Activated naive CD4-positive, alpha-beta T cell treated with anti-CD3 and anti-CD28 coated beads, Interleukin-2, amount 50 U/mL, for 72 hours (primary cell): ENCODE measurements at regions not wholly inside any gene's neighbourhood (a gene's known extent, or its start where the extent isn't known, plus 50 kb on each side); places are given as distances from the start of the nearest gene placed in this dataset.
A peak's percentile ranks its signal among the peaks of the same experiment; 100 is the strongest.

Source experiments
- ATAC-seq, 2 donors: fragments of 150-1000 bp; cut with Tn5 transposase; 2 replicates each; pipeline ENCODE4 v1.10.0; 2021; ENCODE audit warnings: mild to moderate bottlenecking in 2 of 2, moderate library complexity in 2 of 2
- DNase-seq, 2 donors: peaks; one replicate each; pipeline ENCODE4 v3.0.0; 2021 to 2022; ENCODE audit warnings: low spot score in 2 of 2
- H3K27ac Mint-ChIP-seq, 2 donors: one replicate each; pipeline ENCODE4 v1.8.0; 2022; ENCODE audit warnings: mild to moderate bottlenecking in 2 of 2, mixed read lengths in 2 of 2
- H3K36me3 Mint-ChIP-seq, 2 donors: one replicate each; pipeline ENCODE4 v1.8.0; 2022; ENCODE audit warnings: mixed read lengths in 2 of 2
- H3K9me3 Mint-ChIP-seq, 2 donors: one replicate each; pipeline ENCODE4 v1.8.0; 2022; ENCODE audit warnings: mixed read lengths in 2 of 2

DNA sequence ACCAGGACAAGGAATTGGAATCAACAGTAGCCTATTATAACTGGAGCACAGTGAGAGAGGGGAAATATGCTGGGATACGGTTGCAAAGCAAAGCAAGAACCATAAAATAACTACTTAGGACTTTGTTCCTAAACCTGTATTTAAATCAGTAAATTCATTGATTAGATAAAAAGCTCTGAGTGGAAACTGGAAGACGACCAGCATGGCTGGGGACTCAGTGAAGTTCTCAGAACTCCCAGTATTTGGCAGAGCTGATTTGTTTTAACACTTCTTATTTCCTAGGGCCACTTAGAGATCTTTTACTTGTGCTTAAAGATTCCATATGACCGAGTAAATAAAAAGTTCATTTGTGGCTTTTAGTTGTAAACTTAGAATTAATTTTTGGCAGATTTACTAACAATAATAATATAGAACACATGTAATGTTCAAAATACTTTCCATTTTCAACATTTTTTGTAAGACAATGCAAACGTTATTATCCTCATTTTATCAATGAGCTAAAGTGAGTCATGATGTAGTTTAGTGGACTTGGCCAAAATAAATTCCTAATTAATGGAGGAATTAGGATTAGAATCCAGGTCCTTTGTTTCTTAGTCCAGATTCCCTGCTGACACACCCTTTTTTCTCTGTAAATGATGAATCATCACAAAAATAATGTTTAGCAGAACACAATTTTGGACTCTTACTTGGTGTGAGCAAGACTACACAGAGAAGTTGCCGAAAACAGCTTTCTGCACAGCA lies 392.9 kb downstream of the GJA1 start:
- Mint-ChIP-seq H3K36me3 (no peaks in the 10 kb centered on the region), H3K9me3 (no peaks in the 10 kb centered on the region), H3K27ac (no peak overlapping the region)
- ATAC-seq: no peak
- no peak for DNase-seq

DNA sequence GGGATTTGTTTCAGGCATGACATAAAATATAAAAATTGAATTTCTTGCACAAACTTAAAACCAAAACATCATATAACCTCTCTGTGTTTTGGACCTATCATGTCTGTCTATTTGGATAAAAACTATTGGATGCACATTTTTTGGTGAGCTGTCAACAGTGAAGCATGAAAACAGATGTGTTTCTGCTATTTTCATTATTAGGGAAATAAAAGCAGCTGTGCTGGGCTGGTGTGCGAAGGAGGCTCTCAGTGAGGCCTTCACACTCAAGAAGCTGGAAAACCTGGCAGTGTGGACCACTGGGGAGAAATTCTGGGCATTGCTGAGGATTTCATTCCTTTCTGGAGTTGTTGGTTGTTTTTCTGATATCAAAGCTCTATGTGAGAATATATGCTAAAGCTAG lies 395.3 kb downstream of the GJA1 start:
- Mint-ChIP-seq H3K27ac (no peak overlapping the region), H3K9me3 (no peaks in the 10 kb centered on the region), H3K36me3 (no peaks in the 10 kb centered on the region)
- ATAC-seq (no peak), DNase-seq (no peak)

DNA sequence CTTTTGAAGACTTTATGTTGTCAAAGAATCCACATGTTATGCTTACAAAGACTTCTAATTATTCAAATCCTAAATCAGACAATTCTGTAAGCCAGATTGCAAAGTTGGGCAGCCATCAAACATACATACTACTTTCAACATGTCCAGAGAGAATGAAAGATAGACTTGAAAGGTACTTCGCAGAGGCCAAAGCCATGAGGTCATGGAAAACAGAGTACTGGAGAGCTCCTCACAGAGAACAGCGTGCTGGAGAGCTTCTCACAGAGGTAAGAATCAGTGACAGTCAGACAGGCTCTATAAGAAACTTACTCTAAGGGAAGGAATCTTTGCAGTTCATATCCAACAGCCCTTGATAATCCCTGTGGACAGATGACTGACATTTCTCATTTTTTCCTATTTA lies 400.2 kb downstream of the GJA1 start:
- Mint-ChIP-seq H3K36me3 (no peaks in the 10 kb centered on the region), H3K9me3 (no peaks in the 10 kb centered on the region), H3K27ac (no peak overlapping the region)
- ATAC-seq: no peak
- DNase-seq: no peak

DNA sequence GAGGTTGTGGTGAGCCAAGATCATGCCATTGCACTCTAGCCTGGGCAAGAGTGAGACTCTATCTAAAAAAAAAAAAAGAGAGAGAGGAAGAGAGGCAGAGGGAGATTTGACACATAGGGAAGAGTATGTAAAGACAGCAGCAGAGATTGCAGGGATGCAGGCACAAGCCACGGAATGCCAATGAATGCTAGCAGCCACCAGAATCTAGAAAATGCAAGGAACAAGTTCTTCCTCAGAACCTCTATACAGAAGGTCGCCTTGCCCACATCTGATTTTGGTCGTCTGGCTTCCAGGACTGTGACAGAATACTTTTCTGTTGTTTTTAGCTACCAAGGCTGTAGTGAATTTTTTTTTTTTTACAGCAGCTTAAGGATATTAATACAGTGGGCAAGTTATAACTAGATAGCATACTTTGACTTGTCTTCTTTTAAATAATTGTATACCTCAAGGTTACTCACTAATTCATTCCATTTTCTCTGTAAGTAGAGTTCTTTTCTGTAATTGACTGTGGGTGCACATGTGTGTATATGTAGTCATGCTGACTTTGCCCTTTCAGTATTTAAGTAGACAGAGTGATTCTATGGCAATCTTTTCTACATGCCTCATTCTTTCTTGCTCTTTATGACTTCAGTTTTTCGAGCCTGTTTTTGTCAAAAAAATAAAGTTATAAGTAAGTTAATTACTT lies 402.2 kb downstream of the GJA1 start:
- no peak for DNase-seq
- Mint-ChIP-seq H3K27ac (no peak overlapping the region), H3K9me3 (no peaks in the 10 kb centered on the region), H3K36me3 (no peaks in the 10 kb centered on the region)
- ATAC-seq: no peak

DNA sequence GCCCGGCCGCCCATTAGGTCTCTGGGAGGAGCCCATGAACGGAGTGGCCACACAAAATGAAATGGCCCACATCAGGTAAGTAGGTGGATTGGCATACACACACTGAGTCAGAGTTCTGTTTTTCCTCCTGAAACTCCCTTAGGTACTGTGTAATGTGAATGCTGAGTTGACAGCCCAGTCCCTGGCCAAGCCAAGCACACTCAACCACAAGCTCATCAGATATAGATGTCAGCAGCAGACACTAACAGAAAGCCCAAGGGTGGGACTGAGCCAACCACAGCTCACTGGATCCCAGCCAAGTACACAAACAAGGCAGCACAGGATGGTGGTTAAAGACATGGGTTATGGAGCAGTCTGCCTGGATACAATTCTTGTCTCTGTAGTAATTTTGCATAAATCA lies 403.4 kb downstream of the GJA1 start:
- H3K9me3 Mint-ChIP-seq: no peaks in the 10 kb centered on the region
- ATAC-seq (peak; percentile 68 to 76), DNase-seq (no peak)
- no peaks in the 10 kb centered on the region for H3K36me3 Mint-ChIP-seq
- no peak overlapping the region for H3K27ac Mint-ChIP-seq

DNA sequence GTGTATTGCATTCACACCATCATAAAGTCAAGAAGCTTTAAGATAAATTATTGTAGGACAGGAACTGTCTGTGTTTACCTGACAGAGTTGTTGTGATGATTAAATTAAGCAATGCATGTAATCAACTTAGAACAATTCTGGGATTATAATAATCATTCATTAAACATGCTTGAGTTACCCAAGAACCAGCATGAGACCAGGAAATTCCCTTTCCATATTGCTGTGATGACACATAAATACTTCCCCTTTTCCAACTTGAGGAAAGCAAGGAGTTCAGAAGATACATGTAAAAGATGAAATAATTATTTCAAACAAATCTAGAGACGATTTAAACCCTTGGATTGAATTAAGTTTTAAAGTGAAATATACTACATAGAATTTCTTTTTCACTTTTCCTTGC lies 404.4 kb downstream of the GJA1 start:
- DNase-seq: no peak
- H3K9me3 Mint-ChIP-seq: no peaks in the 10 kb centered on the region
- H3K27ac Mint-ChIP-seq: no peak overlapping the region
- H3K36me3 Mint-ChIP-seq: no peaks in the 10 kb centered on the region
- no peak for ATAC-seq

DNA sequence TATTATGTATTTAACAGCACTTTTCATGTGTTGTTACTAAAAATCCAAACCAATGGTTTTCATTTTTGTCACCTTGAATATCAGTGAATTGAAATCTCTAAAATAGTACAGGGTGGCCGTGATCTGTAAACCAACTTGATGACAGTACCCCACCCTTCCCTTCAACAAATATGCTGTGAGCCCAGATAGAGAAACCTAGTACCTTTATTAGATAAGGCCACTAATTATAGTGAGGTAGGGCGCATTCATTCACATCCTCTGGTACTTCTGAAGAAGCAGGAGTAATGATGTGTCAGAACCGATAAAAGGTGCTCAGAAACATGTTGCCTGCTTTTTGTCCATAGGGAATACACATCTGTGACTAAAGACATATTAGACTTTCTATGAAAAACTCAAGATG lies 409.5 kb downstream of the GJA1 start:
- no peak for DNase-seq
- ATAC-seq: no peak
- Mint-ChIP-seq H3K9me3 (no peaks in the 10 kb centered on the region), H3K27ac (no peak overlapping the region), H3K36me3 (no peaks in the 10 kb centered on the region)

DNA sequence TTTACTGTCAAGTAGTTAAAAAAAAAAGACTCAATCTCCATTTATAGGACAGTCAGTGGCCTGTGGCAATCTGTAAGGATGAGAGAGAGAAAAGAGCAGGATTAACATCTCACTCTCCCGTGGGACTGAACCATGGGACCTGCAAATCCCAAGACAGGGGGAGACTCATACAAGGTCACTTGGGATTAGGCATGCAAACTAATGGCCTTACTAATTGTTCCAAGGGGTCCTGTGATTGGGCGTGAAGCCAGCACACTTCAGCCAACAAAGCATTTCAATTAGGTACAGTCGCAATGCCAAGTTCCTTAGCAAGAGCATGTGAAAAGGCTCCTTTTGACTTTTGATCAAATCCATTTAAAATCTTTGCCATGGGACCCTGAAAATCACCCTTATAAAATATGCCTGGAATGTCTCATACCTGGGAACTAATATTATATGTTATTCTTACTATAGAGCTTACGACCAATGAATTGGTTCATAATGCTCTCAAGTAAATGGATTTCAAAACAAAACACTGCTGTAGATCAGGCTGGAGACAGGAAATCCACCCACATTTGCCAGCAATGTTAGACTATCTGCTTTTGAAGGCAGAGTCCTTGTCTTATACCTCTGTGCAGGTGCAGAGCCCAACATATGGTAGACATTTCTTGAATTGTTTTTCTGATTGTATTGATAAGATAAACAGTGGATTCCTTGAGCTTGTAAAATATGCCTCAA lies 412.5 kb downstream of the GJA1 start:
- no peak overlapping the region for H3K27ac Mint-ChIP-seq
- H3K36me3 Mint-ChIP-seq: no peaks in the 10 kb centered on the region
- H3K9me3 Mint-ChIP-seq: no peaks in the 10 kb centered on the region
- ATAC-seq (no peak), DNase-seq (no peak)

DNA sequence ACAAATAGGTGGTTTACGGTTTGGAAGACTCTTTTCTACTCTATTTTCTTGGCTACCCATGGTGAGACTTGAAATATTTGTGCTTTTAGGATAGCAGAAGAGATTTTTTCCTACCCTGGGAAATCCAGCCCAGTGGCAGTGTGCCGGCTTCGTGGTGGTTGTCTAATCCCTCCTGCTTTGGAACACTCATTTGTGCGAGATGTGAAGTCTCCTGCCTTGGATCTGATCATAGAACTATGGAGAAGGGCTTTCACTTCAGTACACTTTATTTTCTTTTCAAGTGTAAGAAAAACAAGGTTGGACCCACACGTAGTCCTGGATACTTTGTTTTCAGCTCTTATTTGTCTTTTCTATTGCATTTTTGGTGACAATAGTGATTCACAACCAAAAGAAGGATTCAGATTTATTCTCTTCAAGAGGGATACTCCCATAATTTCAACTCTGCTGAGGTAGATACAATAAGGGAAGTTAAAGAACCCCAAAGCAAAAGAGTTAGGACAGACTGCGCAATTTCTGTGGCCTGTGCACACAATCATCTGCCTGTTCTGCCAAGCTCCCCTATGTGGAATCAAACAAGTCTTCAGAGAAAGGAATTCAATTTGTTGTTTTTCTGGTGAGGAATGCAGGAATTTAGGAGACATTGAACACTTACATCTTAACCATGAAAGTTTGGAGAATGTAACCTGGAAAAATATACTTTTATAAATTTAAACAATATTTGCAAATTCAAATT lies 413.2 kb downstream of the GJA1 start:
- Mint-ChIP-seq H3K36me3 (no peaks in the 10 kb centered on the region), H3K9me3 (no peaks in the 10 kb centered on the region), H3K27ac (no peak overlapping the region)
- DNase-seq (no peak), ATAC-seq (no peak)

DNA sequence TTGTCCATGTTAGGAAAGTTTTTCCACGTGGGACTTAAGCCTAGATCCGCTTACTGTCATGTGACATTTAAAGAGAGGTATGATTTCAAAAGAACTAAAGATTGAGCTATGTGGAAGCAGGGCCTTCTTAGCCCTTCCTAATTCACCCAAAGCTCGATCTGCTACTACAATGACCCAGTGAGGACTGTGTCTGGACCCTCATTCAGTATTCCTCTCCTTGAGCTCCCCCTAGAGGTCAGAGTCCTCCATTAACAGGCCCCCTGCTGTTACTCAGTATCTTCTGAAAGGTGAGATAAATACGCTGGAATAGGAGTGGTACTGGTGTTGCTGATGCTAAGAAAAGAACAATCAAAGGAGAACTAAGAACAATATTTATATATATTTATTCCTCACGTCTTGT lies 414.0 kb downstream of the GJA1 start:
- no peaks in the 10 kb centered on the region for H3K36me3 Mint-ChIP-seq
- H3K27ac Mint-ChIP-seq: no peak overlapping the region
- ATAC-seq (peak; percentile 54 to 86), DNase-seq (peak in 1 of 2 donors; percentile 60)
- H3K9me3 Mint-ChIP-seq: no peaks in the 10 kb centered on the region

DNA sequence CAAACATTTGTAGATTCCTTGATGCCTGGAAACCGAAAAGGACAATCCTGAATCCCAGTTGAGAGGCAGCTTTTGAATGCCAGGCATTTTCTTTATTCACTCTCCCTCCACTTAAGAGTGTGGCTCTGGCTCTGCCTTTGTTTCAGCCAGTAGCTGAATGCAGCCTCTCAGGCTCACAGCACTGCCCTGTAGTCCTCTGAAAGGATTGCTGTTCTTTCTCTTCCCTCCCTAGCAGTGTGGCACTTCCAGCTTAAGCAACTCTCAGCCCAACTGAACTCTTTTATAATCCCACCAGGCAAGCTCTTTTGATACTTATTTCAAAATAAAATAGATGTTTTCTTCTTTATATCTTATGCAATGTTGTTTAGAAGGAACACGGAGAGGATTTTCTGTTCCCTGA lies 415.6 kb downstream of the GJA1 start:
- DNase-seq: no peak
- Mint-ChIP-seq H3K36me3 (no peaks in the 10 kb centered on the region), H3K27ac (no peak overlapping the region), H3K9me3 (no peaks in the 10 kb centered on the region)
- ATAC-seq: no peak

DNA sequence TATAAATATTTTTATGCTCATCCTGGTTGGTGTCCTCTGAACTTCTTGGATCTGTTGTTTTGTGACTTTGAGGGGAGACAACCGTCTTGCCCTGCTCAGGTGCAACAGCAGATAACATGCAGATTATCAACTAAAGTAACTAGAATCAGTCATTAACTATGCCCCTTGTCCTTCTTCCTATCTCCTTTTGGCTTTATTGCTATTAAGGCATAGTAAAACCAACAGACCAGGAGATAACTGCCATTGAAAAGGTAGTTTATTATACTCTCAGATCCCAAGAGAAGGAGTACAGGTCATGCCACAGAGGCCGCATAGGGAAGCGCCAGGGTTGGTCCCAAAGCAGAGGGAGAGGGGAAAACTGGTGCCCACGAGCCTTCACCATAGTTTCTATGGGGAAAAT lies 418.2 kb downstream of the GJA1 start:
- no peaks in the 10 kb centered on the region for H3K9me3 Mint-ChIP-seq
- no peak for ATAC-seq
- DNase-seq: no peak
- no peaks in the 10 kb centered on the region for H3K36me3 Mint-ChIP-seq
- peak overlapping the region in 1 of 2 donors; percentile 30 for H3K27ac Mint-ChIP-seq

DNA sequence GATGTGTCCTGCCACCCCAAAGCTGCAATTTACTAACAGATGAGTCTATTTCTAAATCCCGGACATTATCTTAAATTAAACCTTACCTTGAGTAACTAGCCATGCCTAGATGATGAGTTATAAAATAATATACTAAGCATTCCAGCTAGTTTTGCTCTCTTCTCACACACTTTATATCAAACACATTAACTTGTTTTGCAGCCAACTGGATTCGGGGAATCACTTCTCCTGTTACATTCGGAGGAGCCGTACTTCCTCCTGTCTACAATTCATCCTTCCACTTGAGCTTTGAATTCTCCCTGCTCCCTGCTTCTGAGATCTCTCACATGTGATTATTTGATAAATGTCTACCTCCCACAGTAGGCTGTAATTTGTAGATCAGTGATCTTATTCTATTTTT lies 420.1 kb downstream of the GJA1 start:
- H3K9me3 Mint-ChIP-seq: no peaks in the 10 kb centered on the region
- ATAC-seq (no peak), DNase-seq (no peak)
- no peaks in the 10 kb centered on the region for H3K36me3 Mint-ChIP-seq
- H3K27ac Mint-ChIP-seq: no peak overlapping the region

DNA sequence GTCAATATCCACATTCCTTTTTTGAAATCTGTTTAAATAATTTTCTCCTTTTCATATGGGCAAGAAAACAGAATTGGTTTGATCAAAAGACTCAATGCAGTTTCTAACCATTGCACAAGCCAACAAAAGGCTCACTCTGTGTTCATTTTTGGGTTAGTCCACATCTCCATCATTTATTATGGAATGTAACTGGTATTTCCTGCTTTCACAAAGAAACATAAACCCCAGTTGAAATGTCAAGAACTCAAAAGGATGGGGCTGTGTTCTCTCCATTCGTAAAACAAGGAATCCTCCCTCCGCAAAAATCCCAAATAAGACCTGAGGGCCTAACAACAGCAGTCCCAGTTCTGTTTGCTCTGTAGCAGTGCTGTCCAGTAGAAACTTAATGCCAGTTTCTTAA lies 420.9 kb downstream of the GJA1 start:
- no peaks in the 10 kb centered on the region for H3K36me3 Mint-ChIP-seq
- no peak overlapping the region for H3K27ac Mint-ChIP-seq
- peaks cover 0 to under 1% of the 10 kb centered on the region in 2 donors for H3K9me3 Mint-ChIP-seq
- ATAC-seq (no peak), DNase-seq (no peak)

DNA sequence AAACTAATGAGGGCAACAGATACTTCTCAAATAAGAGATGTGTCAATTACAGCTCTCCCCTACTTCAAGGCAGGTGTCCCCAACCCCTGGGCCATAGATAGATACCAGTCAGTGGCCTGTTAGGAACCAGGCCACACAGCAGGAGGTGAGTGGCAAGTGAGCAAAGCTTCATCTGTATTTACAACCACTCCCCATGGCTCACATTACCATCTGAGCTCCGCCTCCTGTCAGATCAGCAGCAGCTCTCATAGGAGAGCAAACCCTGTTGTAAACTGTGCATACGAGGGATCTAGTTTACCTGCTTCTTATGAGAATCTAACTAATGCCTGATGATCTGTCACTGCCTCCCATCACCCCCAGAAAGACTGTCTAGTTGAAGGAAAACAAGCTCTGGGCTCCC lies 422.1 kb downstream of the GJA1 start:
- no peak overlapping the region for H3K27ac Mint-ChIP-seq
- H3K9me3 Mint-ChIP-seq: peaks cover 6 to 7% of the 10 kb centered on the region in 2 donors
- DNase-seq (no peak), ATAC-seq (no peak)
- H3K36me3 Mint-ChIP-seq: peaks cover 0 to 5% of the 10 kb centered on the region in 2 donors

DNA sequence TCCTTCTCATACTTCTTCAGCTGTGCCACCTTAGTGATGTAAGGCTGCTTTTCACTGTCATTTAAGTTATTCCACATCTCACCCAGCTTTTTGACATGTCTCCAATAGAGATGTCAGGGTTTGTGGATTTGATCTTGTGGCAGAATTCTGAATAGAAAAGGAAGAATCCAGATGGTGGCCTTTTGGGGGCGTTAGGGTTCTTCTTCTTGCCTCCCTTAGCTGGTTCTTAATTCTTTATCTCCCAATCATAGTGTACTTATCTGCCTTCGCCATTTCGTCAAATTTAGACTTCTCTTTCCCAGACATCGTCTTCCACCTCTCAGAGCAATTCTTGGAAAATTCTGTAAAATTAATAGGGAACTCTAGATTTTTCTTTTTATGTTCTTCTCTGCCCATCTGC lies 422.9 kb downstream of the GJA1 start:
- H3K36me3 Mint-ChIP-seq: peaks cover 0 to 5% of the 10 kb centered on the region in 2 donors
- H3K27ac Mint-ChIP-seq: no peak overlapping the region
- H3K9me3 Mint-ChIP-seq: peaks cover 6 to 7% of the 10 kb centered on the region in 2 donors
- DNase-seq (no peak), ATAC-seq (no peak)

DNA sequence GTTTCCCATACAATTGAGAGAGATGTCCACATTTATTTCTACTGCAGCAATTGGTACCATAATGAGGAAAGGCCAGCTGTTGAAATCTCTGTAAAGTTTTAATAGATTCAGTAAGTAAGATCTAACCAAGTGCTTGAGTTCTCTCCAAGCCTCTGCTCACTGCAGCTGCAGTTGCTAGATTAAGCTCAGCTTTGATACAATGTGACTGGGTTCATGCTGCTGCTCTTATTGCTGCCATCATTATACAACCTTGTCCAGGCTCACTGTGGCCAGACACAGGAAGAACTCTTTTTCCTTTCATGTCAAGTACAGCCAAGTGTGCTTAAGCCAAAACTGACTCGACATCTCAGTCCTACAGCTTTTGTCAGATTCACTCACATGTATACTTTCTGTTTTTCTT lies 423.5 kb downstream of the GJA1 start:
- no peak overlapping the region for H3K27ac Mint-ChIP-seq
- ATAC-seq: no peak
- peaks cover 6 to 7% of the 10 kb centered on the region in 2 donors for H3K9me3 Mint-ChIP-seq
- DNase-seq: no peak
- peaks cover 0 to 5% of the 10 kb centered on the region in 2 donors for H3K36me3 Mint-ChIP-seq
